ENCODE measurements at regions not wholly inside any gene's neighbourhood (a gene's known extent, or its start where the extent isn't known, plus 50 kb on each side); places are given as distances from the start of the nearest gene placed in this dataset.

- TF ChIP-seq TAF1 (IDR thresholded peaks at IDR 0.05; ENCODE audit: low read depth, low read length) (no peak), POLR2A (IDR thresholded peaks at IDR 0.05; ENCODE audit: low read depth, low read length) (no peak)
Measured at GRCh38 chr9:111148052-111149017, 110.1 kb upstream of the LPAR1 start.

Measured in GM12891 (cell line).